Fibroblast of lung (primary cell): ENCODE measurements at regions not wholly inside any gene's neighbourhood (a gene's known extent, or its start where the extent isn't known, plus 50 kb on each side); places are given as distances from the start of the nearest gene placed in this dataset.

ENCODE experiments used
- DNase-seq, 2 donors: peaks; one replicate each; pipeline versions ENCODE4 v3.0.0 to v3.0.0-alpha.2; 2010; ENCODE audit warnings: low read depth in 2 of 2
- H2AFZ ChIP-seq: 2 replicates; pipeline ENCODE4 v1.5.1; 2012; ENCODE audit warnings: low read length, control low read depth, inconsistent platforms
- H3K27ac ChIP-seq: 2 replicates; pipeline ENCODE4 v1.5.1; 2011; ENCODE audit warnings: low read length, control low read depth; ENCODE audit not compliant: insufficient read depth
- H3K27me3 ChIP-seq: 2 replicates; pipeline ENCODE4 v1.5.1; 2011; ENCODE audit warnings: mild to moderate bottlenecking, low read length; ENCODE audit not compliant: control insufficient read depth, insufficient read depth
- H3K36me3 ChIP-seq: 2 replicates; pipeline ENCODE4 v1.5.1; 2011; ENCODE audit warnings: low read length; ENCODE audit not compliant: control insufficient read depth, insufficient read depth
- H3K4me1 ChIP-seq: 2 replicates; pipeline ENCODE4 v1.5.1; 2011; ENCODE audit warnings: low read length; ENCODE audit not compliant: control insufficient read depth, insufficient read depth; ENCODE audit errors: extremely low read depth
- H3K4me2 ChIP-seq: 2 replicates; pipeline ENCODE4 v1.5.1; 2011; ENCODE audit warnings: low read length, control low read depth; ENCODE audit not compliant: insufficient read depth; ENCODE audit errors: extremely low read depth
- H3K4me3 ChIP-seq, 4 experiments: fragments of 200-600 bp in 1 of 4; sonication (generic) in 1 of 4; replicated peaks in 1 of 4; 2 replicates each; pipeline ENCODE4 v1.5.1; 2011 to 2016; ENCODE audit warnings: low read length in 4 of 4, low read depth in 3 of 4, mild to moderate bottlenecking in 3 of 4, control low read depth in 2 of 4, inconsistent platforms in 1 of 4, mixed read lengths in 1 of 4; ENCODE audit not compliant: insufficient read depth in 1 of 4; ENCODE audit errors: control extremely low read depth in 1 of 4
- H3K79me2 ChIP-seq: 2 replicates; pipeline ENCODE4 v1.5.1; 2012; ENCODE audit warnings: mild to moderate bottlenecking, low read length, inconsistent platforms; ENCODE audit not compliant: control insufficient read depth, insufficient read depth
- H3K9ac ChIP-seq: 2 replicates; pipeline ENCODE4 v1.5.1; 2011; ENCODE audit warnings: mild to moderate bottlenecking, low read length, control low read depth; ENCODE audit not compliant: insufficient read depth
- H3K9me3 ChIP-seq: 2 replicates; pipeline ENCODE4 v1.5.1; 2012; ENCODE audit warnings: low read depth, low read length; ENCODE audit not compliant: control insufficient read depth, insufficient read depth
- H4K20me1 ChIP-seq: 2 replicates; pipeline ENCODE4 v1.5.1; 2011; ENCODE audit warnings: low read length; ENCODE audit not compliant: control insufficient read depth, insufficient read depth; ENCODE audit errors: extremely low read depth
- CTCF ChIP-seq, 2 donors: IDR thresholded peaks in 1 of 2; conservative IDR thresholded peaks in 1 of 2; 1 replicate in 1 of 2; 2 replicates in 1 of 2; pipeline ENCODE4 v1.5.1; 2011 to 2012; ENCODE audit warnings: low read length in 2 of 2, control low read depth in 1 of 2, inconsistent platforms in 1 of 2, low read depth in 1 of 2, mild to moderate bottlenecking in 1 of 2
- EZH2 ChIP-seq: IDR thresholded peaks from 2 replicates; pipeline ENCODE4 v1.5.1; 2012; ENCODE audit warnings: low read length, control low read depth, mild to moderate bottlenecking; ENCODE audit errors: missing control alignments

GRCh38 chr3:72582963-72583362 lies 265.3 kb downstream of the SHQ1 start:
- Histone ChIP-seq H3K36me3 (no peaks in the 10 kb centered on the region), H4K20me1 (no peaks in the 10 kb centered on the region), H3K9ac (no peak overlapping the region), H2AFZ (no peak overlapping the region), H3K4me2 (no peak overlapping the region), H3K9me3 (no peaks in the 10 kb centered on the region), H3K79me2 (no peaks in the 10 kb centered on the region), H3K4me1 (no peaks in the 10 kb centered on the region), H3K27me3 (peaks cover 3% of the 10 kb centered on the region), H3K4me3 (no peak overlapping the region), H3K27ac (no peak overlapping the region)
- TF ChIP-seq CTCF (conservative IDR thresholded peaks at IDR 0.05 in 1 of 2, IDR thresholded peaks at IDR 0.05 in 1 of 2; ENCODE audit: low read depth in 1 of 2, low read length in 2 of 2), result no peak
- no peak for TF ChIP-seq EZH2
- no peak for DNase-seq

- H3K4me1 ChIP-seq, result no peaks in the 10 kb centered on the region
- no peaks in the 10 kb centered on the region for H3K79me2 ChIP-seq
- no peak for TF ChIP-seq CTCF (conservative IDR thresholded peaks at IDR 0.05 in 1 of 2, IDR thresholded peaks at IDR 0.05 in 1 of 2; ENCODE audit: low read depth in 1 of 2, low read length in 2 of 2)
- no peak for TF ChIP-seq EZH2
- no peak overlapping the region for H3K27ac ChIP-seq
- no peak overlapping the region for H3K4me2 ChIP-seq
- H4K20me1 ChIP-seq, result no peaks in the 10 kb centered on the region
- no peak for DNase-seq
- no peak overlapping the region for H2AFZ ChIP-seq
- no peak overlapping the region for H3K9ac ChIP-seq
- peaks cover 3% of the 10 kb centered on the region for H3K27me3 ChIP-seq
- H3K9me3 ChIP-seq, result no peaks in the 10 kb centered on the region
- H3K36me3 ChIP-seq, result no peaks in the 10 kb centered on the region
- H3K4me3 ChIP-seq, result no peak overlapping the region
Measured at GRCh38 chr3:72582211-72582878, 265.9 kb downstream of the SHQ1 start.

- no peak overlapping the region for H2AFZ ChIP-seq
- DNase-seq, result no peak
- no peak overlapping the region for H3K4me2 ChIP-seq
- no peaks in the 10 kb centered on the region for H3K9me3 ChIP-seq
- H3K4me1 ChIP-seq, result no peaks in the 10 kb centered on the region
- H3K27ac ChIP-seq, result no peak overlapping the region
- no peak overlapping the region for H3K9ac ChIP-seq
- no peak for TF ChIP-seq EZH2
- no peak for TF ChIP-seq CTCF (conservative IDR thresholded peaks at IDR 0.05 in 1 of 2, IDR thresholded peaks at IDR 0.05 in 1 of 2; ENCODE audit: low read depth in 1 of 2, low read length in 2 of 2)
- no peak overlapping the region for H3K4me3 ChIP-seq
- no peaks in the 10 kb centered on the region for H3K36me3 ChIP-seq
- H3K79me2 ChIP-seq, result no peaks in the 10 kb centered on the region
- peaks cover 3% of the 10 kb centered on the region for H3K27me3 ChIP-seq
- H4K20me1 ChIP-seq, result no peaks in the 10 kb centered on the region
Measured at GRCh38 chr3:72580900-72581299, 267.3 kb downstream of the SHQ1 start.
